HepG2 (cell line): ENCODE measurements at regions not wholly inside any gene's neighbourhood (a gene's known extent, or its start where the extent isn't known, plus 50 kb on each side); places are given as distances from the start of the nearest gene placed in this dataset.
A peak's percentile ranks its signal among the peaks of the same experiment; 100 is the strongest.

Source experiments
- BCL3 ChIP-seq: sonication (generic); formaldehyde crosslinking; IDR thresholded peaks from 2 replicates; pipeline ENCODE4 v1.5.1; 2020; ENCODE audit warnings: mild to moderate bottlenecking, missing genetic modification reagents, moderate library complexity
- HNF1B ChIP-seq: sonication (generic); formaldehyde crosslinking; IDR thresholded peaks from 2 replicates; pipeline ENCODE4 v1.5.1; 2020; ENCODE audit warnings: mild to moderate bottlenecking, moderate library complexity, missing genetic modification reagents
- KAT7 ChIP-seq: IDR thresholded peaks from 2 replicates; pipeline ENCODE4 v1.6.1; 2018; ENCODE audit warnings: borderline replicate concordance, missing compliant biosample characterization
- KLF16 ChIP-seq, 2 experiments: sonication (generic) in 1 of 2; formaldehyde crosslinking in 1 of 2; IDR thresholded peaks; 2 replicates each; pipeline versions ENCODE4 v1.6.1 to v1.8.0; 2016 to 2023; ENCODE audit warnings: missing genetic modification reagents in 2 of 2, missing compliant biosample characterization in 1 of 2
- NR2F1 ChIP-seq, 2 experiments: fragments of 450-650 bp in 1 of 2; formaldehyde crosslinking in 1 of 2; IDR thresholded peaks; 2 replicates each; pipeline versions ENCODE4 v1.5.0 to v1.6.1; 2016 to 2020; ENCODE audit warnings: mild to moderate bottlenecking in 1 of 2, missing compliant biosample characterization in 1 of 2, missing genetic modification reagents in 1 of 2, moderate library complexity in 1 of 2
- ONECUT2 ChIP-seq: sonication (generic); formaldehyde crosslinking; IDR thresholded peaks from 2 replicates; pipeline ENCODE4 v1.4.0; 2020; ENCODE audit warnings: missing genetic modification reagents
- PAXIP1 ChIP-seq: sonication (generic); formaldehyde crosslinking; conservative IDR thresholded peaks from 2 replicates; pipeline ENCODE4 v1.4.0; 2020; ENCODE audit warnings: mild to moderate bottlenecking, missing genetic modification reagents, moderate library complexity
- PRDM15 ChIP-seq: sonication (generic); formaldehyde crosslinking; IDR thresholded peaks from 2 replicates; pipeline ENCODE4 v1.4.0; 2020; ENCODE audit warnings: missing genetic modification reagents
- SIX4 ChIP-seq: sonication (generic); formaldehyde crosslinking; IDR thresholded peaks from 2 replicates; pipeline ENCODE4 v1.4.0; 2020; ENCODE audit warnings: missing genetic modification reagents
- SRY ChIP-seq: sonication (generic); formaldehyde crosslinking; IDR thresholded peaks from 2 replicates; pipeline ENCODE4 v1.8.0; 2022; ENCODE audit warnings: mild to moderate bottlenecking, missing genetic modification reagents
- XBP1 ChIP-seq: sonication (generic); formaldehyde crosslinking; IDR thresholded peaks from 2 replicates; pipeline ENCODE4 v1.5.0; 2020; ENCODE audit warnings: missing genetic modification reagents
- ZKSCAN5 ChIP-seq: sonication (generic); formaldehyde crosslinking; IDR thresholded peaks from 2 replicates; pipeline ENCODE4 v1.5.1; 2020; ENCODE audit warnings: mild to moderate bottlenecking, missing genetic modification reagents
- ZNF354B ChIP-seq: sonication (generic); formaldehyde crosslinking; IDR thresholded peaks from 2 replicates; pipeline ENCODE4 v1.8.0; 2022; ENCODE audit warnings: mild to moderate bottlenecking, missing genetic modification reagents
- ZNF383 ChIP-seq: sonication (generic); formaldehyde crosslinking; IDR thresholded peaks from 2 replicates; pipeline ENCODE4 v1.4.0; 2020; ENCODE audit warnings: missing genetic modification reagents, mild to moderate bottlenecking, borderline replicate concordance
- ZNF775 ChIP-seq: sonication (generic); formaldehyde crosslinking; IDR thresholded peaks from 2 replicates; pipeline ENCODE4 v1.4.0; 2020; ENCODE audit warnings: missing genetic modification reagents, mild to moderate bottlenecking, moderate library complexity, borderline replicate concordance
- ZNF781 ChIP-seq: sonication (generic); formaldehyde crosslinking; IDR thresholded peaks from 2 replicates; pipeline ENCODE4 v1.5.1; 2020; ENCODE audit warnings: borderline replicate concordance, mild to moderate bottlenecking, missing genetic modification reagents; ENCODE audit errors: not compliant biosample characterization

- TF ChIP-seq ZNF354B (CRISPR knock-in tag) (peak; percentile 68; the same call in 1 of the 2 replicates), ZNF775 (CRISPR knock-in tag) (0 out of 2 replicates have a peak, but pooled peaks have one; percentile 25), KAT7 (0 out of 2 replicates have a peak, but pooled peaks have one; percentile 75), ZNF781 (peak; percentile 56), SIX4 (CRISPR knock-in tag) (0 out of 2 replicates have a peak, but pooled peaks have one; percentile 5), SRY (CRISPR knock-in tag) (peak; percentile 56; the same call in 1 of the 2 replicates), PAXIP1 (CRISPR knock-in tag) (peak; percentile 96), BCL3 (0 out of 2 replicates have a peak, but pooled peaks have one; percentile 22), ZKSCAN5 (CRISPR knock-in tag) (peak; percentile 38; the same call in 1 of the 2 replicates), PRDM15 (CRISPR knock-in tag) (0 out of 2 replicates have a peak, but pooled peaks have one; percentile 7), NR2F1 (CRISPR knock-in tag; IDR thresholded peaks at IDR 0.05) (peak in 1 of 2 experiments; percentile 58; a peak in 3 of 4 replicates), ONECUT2 (no peak), XBP1 (CRISPR knock-in tag) (0 out of 2 replicates have a peak, but pooled peaks have one; percentile 19), KLF16 (CRISPR knock-in tag; IDR thresholded peaks at IDR 0.05) (peak in 1 of 2 experiments; percentile 28; a peak in 1 of 4 replicates), HNF1B (CRISPR knock-in tag) (peak; percentile 79), ZNF383 (CRISPR knock-in tag) (no peak)
These were observed 268.5 kb downstream of the SHQ1 start (continued) for GRCh38 chr3:72579581-72580245.
